Naive thymus-derived CD4-positive, alpha-beta T cell (primary cell): ENCODE measurements at regions not wholly inside any gene's neighbourhood (a gene's known extent, or its start where the extent isn't known, plus 50 kb on each side); places are given as distances from the start of the nearest gene placed in this dataset.

Source experiments
- ATAC-seq: fragments of 150-1000 bp; cut with Tn5 transposase; 2 replicates; pipeline ENCODE4 v1.10.0; 2021; ENCODE audit warnings: mild to moderate bottlenecking, moderate library complexity
- CTCF ChIA-PET: fragments of 350-600 bp; sonication (Branson Sonifier 250); formaldehyde crosslinking; loops from one replicate; lab custom pipeline; 2021; ENCODE audit warnings: antibody characterized with exemption; lab: Charles Lee
- POLR2A ChIA-PET: fragments of 350-600 bp; sonication (Branson Sonifier 250); formaldehyde crosslinking; loops from one replicate; lab custom pipeline; 2021; ENCODE audit warnings: antibody characterized with exemption, inconsistent platforms; lab: Charles Lee
- DNase-seq, 9 donors: peaks; one replicate each; pipeline versions ENCODE4 v3.0.0 to v3.0.0-alpha.2; 2020 to 2022; ENCODE audit warnings: mixed read lengths in 1 of 9
- H3K27ac ChIP-seq: one replicate; pipeline ENCODE4 v1.7.0; 2013; ENCODE audit warnings: mild to moderate bottlenecking, low read depth, low read length, moderate library complexity
- H3K27me3 ChIP-seq, 2 donors: one replicate each; pipeline ENCODE4 v1.7.0; 2013; ENCODE audit warnings: low read length in 2 of 2, mild to moderate bottlenecking in 2 of 2, moderate library complexity in 2 of 2; ENCODE audit not compliant: control insufficient read depth in 2 of 2, insufficient read depth in 2 of 2
- H3K36me3 ChIP-seq, 3 experiments: 1 replicate in 2 of 3; 2 replicates in 1 of 3; pipeline ENCODE4 v1.7.0; 2013; ENCODE audit warnings: low read length in 3 of 3, mild to moderate bottlenecking in 3 of 3, moderate library complexity in 1 of 3; ENCODE audit not compliant: insufficient read depth in 3 of 3, control insufficient read depth in 2 of 3
- H3K4me1 ChIP-seq, 2 donors: one replicate each; pipeline ENCODE4 v1.7.0; 2013; ENCODE audit warnings: low read length in 2 of 2, mild to moderate bottlenecking in 2 of 2, moderate library complexity in 1 of 2; ENCODE audit not compliant: control insufficient read depth in 2 of 2, insufficient read depth in 2 of 2
- H3K4me3 ChIP-seq: 2 replicates; pipeline ENCODE4 v1.7.0; 2013; ENCODE audit warnings: mild to moderate bottlenecking, low read length
- H3K9me3 ChIP-seq, 3 experiments: 1 replicate in 2 of 3; 2 replicates in 1 of 3; pipeline ENCODE4 v1.7.0; 2013; ENCODE audit warnings: low read length in 3 of 3; ENCODE audit not compliant: control insufficient read depth in 2 of 3
- H3K27ac Mint-ChIP-seq, 9 donors: one replicate each; pipeline ENCODE4 v1.8.0; 2020 to 2022; ENCODE audit warnings: mixed read lengths in 9 of 9, mild to moderate bottlenecking in 8 of 9, moderate library complexity in 5 of 9, inconsistent platforms in 2 of 9
- H3K27me3 Mint-ChIP-seq, 5 donors: one replicate each; pipeline ENCODE4 v1.8.0; 2021 to 2022; ENCODE audit warnings: mixed read lengths in 5 of 5, mild to moderate bottlenecking in 1 of 5
- H3K36me3 Mint-ChIP-seq, 5 donors: one replicate each; pipeline ENCODE4 v1.8.0; 2020 to 2022; ENCODE audit warnings: mixed read lengths in 5 of 5, mild to moderate bottlenecking in 3 of 5, inconsistent platforms in 1 of 5
- H3K4me1 Mint-ChIP-seq, 7 donors: one replicate each; pipeline ENCODE4 v1.8.0; 2020 to 2022; ENCODE audit warnings: mixed read lengths in 7 of 7, mild to moderate bottlenecking in 3 of 7, inconsistent platforms in 1 of 7
- H3K4me3 Mint-ChIP-seq, 10 donors: one replicate each; pipeline ENCODE4 v1.8.0; 2020 to 2022; ENCODE audit warnings: mild to moderate bottlenecking in 10 of 10, mixed read lengths in 10 of 10, moderate library complexity in 6 of 10, inconsistent platforms in 2 of 10
- H3K9me3 Mint-ChIP-seq, 11 donors: one replicate each; pipeline ENCODE4 v1.8.0; 2020 to 2022; ENCODE audit warnings: mixed read lengths in 11 of 11, mild to moderate bottlenecking in 4 of 11, inconsistent platforms in 1 of 11, moderate library complexity in 1 of 11
- intact Hi-C, 2 donors: fragments of 100-400 bp; cut with micrococcal nuclease; formaldehyde crosslinking; loops; one replicate each; pipeline ENCODE4 v1.15.1; 2023

GRCh38 chr15:92533298-92533697 lies 122.3 kb downstream of the FAM174B start:
- Histone ChIP-seq H3K36me3 (no peaks in the 10 kb centered on the region), H3K27ac (no peak overlapping the region), H3K4me3 (no peak overlapping the region), H3K27me3 (no peaks in the 10 kb centered on the region), H3K9me3 (peaks cover 0 to 5% (median 0%) of the 10 kb centered on the region in 3 experiments), H3K4me1 (no peaks in the 10 kb centered on the region)
- CTCF ChIA-PET: no interaction called here
- POLR2A ChIA-PET: no interaction called here
- no peak for ATAC-seq
- intact Hi-C loops: no loop called here
- Mint-ChIP-seq H3K4me3 (no peak overlapping the region), H3K27me3 (peaks cover 0 to 56% (median 27%) of the 10 kb centered on the region in 5 donors), H3K27ac (no peak overlapping the region), H3K4me1 (no peaks in the 10 kb centered on the region), H3K36me3 (peaks cover 0 to 7% (median 3%) of the 10 kb centered on the region in 5 donors), H3K9me3 (peaks cover 5 to 13% (median 8%) of the 10 kb centered on the region in 11 donors)
- no peak for DNase-seq

GRCh38 chr15:92531406-92531805 lies 124.2 kb downstream of the FAM174B start:
- DNase-seq (no peak), ATAC-seq (no peak)
- H3K9me3 Mint-ChIP-seq: peaks cover 5 to 13% (median 9%) of the 10 kb centered on the region in 11 donors
- H3K27ac Mint-ChIP-seq: no peak overlapping the region
- CTCF ChIA-PET: no interaction called here
- H3K36me3 Mint-ChIP-seq: peaks cover 0 to 7% (median 3%) of the 10 kb centered on the region in 5 donors
- Histone ChIP-seq H3K4me3 (no peak overlapping the region), H3K27ac (no peak overlapping the region), H3K9me3 (peaks cover 0 to 5% (median 0%) of the 10 kb centered on the region in 3 experiments), H3K36me3 (no peaks in the 10 kb centered on the region), H3K27me3 (no peaks in the 10 kb centered on the region), H3K4me1 (no peaks in the 10 kb centered on the region)
- intact Hi-C loops: no loop called here
- POLR2A ChIA-PET: no interaction called here
- peaks cover 0 to 57% (median 22%) of the 10 kb centered on the region in 5 donors for H3K27me3 Mint-ChIP-seq
- H3K4me3 Mint-ChIP-seq: no peak overlapping the region
- H3K4me1 Mint-ChIP-seq: no peaks in the 10 kb centered on the region

GRCh38 chr15:92528736-92529135 lies 126.8 kb downstream of the FAM174B start:
- Mint-ChIP-seq H3K36me3 (peaks cover 0 to 4% (median 0%) of the 10 kb centered on the region in 5 donors), H3K27ac (no peak overlapping the region), H3K4me3 (no peak overlapping the region), H3K4me1 (no peaks in the 10 kb centered on the region), H3K9me3 (peaks cover 0 to 3% (median 0%) of the 10 kb centered on the region in 11 donors), H3K27me3 (peaks cover 4 to 40% (median 16%) of the 10 kb centered on the region in 5 donors)
- intact Hi-C loops: no loop called here
- H3K36me3 ChIP-seq: no peaks in the 10 kb centered on the region
- no peaks in the 10 kb centered on the region for H3K27me3 ChIP-seq
- ChIA-PET CTCF (interaction anchor here (0.6 kb wide), 1 partner anchor 184 kb away, joined by 3 read pairs; no protein-coding TSS in a partner anchor), POLR2A (interaction anchor here (0.6 kb wide), 1 partner anchor 12 kb away, joined by 3 read pairs; no protein-coding TSS in a partner anchor)
- H3K4me1 ChIP-seq: no peaks in the 10 kb centered on the region
- H3K9me3 ChIP-seq: no peaks in the 10 kb centered on the region
- DNase-seq (no peak), ATAC-seq (no peak)
- no peak overlapping the region for H3K4me3 ChIP-seq
- H3K27ac ChIP-seq: no peak overlapping the region

GRCh38 chr15:92527197-92527596 lies 128.4 kb downstream of the FAM174B start:
- Histone ChIP-seq H3K9me3 (no peaks in the 10 kb centered on the region), H3K4me3 (no peak overlapping the region), H3K4me1 (no peaks in the 10 kb centered on the region), H3K27ac (no peak overlapping the region), H3K27me3 (no peaks in the 10 kb centered on the region), H3K36me3 (no peaks in the 10 kb centered on the region)
- Mint-ChIP-seq H3K4me1 (no peaks in the 10 kb centered on the region), H3K9me3 (peaks cover 0 to 3% (median 0%) of the 10 kb centered on the region in 11 donors), H3K4me3 (no peak overlapping the region), H3K27ac (no peak overlapping the region), H3K27me3 (peaks cover 4 to 39% (median 16%) of the 10 kb centered on the region in 5 donors), H3K36me3 (peaks cover 0 to 4% (median 0%) of the 10 kb centered on the region in 5 donors)
- no peak for DNase-seq
- intact Hi-C loops: no loop called here
- CTCF ChIA-PET: no interaction called here
- ATAC-seq: no peak
- POLR2A ChIA-PET: no interaction called here

GRCh38 chr15:92525758-92526245 lies 129.8 kb downstream of the FAM174B start:
- H3K27me3 Mint-ChIP-seq: peaks cover 4 to 26% (median 16%) of the 10 kb centered on the region in 5 donors
- H3K36me3 Mint-ChIP-seq: peaks cover 0 to 4% (median 0%) of the 10 kb centered on the region in 5 donors
- H3K36me3 ChIP-seq: no peaks in the 10 kb centered on the region
- H3K9me3 Mint-ChIP-seq: peaks cover 0 to 3% (median 0%) of the 10 kb centered on the region in 11 donors
- no peak for DNase-seq
- ChIA-PET POLR2A (no interaction called here), CTCF (interaction anchor here (0.7 kb wide), 1 partner anchor 1785 kb away, joined by 5 read pairs; no protein-coding TSS in a partner anchor)
- no peak overlapping the region for H3K4me3 ChIP-seq
- H3K4me1 Mint-ChIP-seq: peaks cover 0 to 6% (median 4%) of the 10 kb centered on the region in 7 donors
- intact Hi-C loops: no loop called here
- no peak overlapping the region for H3K27ac ChIP-seq
- no peak overlapping the region for H3K4me3 Mint-ChIP-seq
- H3K27me3 ChIP-seq: no peaks in the 10 kb centered on the region
- H3K4me1 ChIP-seq: no peaks in the 10 kb centered on the region
- H3K9me3 ChIP-seq: no peaks in the 10 kb centered on the region
- no peak for ATAC-seq
- H3K27ac Mint-ChIP-seq: no peak overlapping the region

- H3K9me3 Mint-ChIP-seq: peaks cover 0 to 3% (median 0%) of the 10 kb centered on the region in 11 donors
- H3K4me3 Mint-ChIP-seq: no peak overlapping the region
- intact Hi-C loops: no loop called here
Measured at GRCh38 chr15:92524874-92525565, 130.6 kb downstream of the FAM174B start.

More at GRCh38 chr15:92524874-92525565, 130.6 kb downstream of the FAM174B start:
- POLR2A ChIA-PET: interaction anchor here (1.1 kb wide), 1 partner anchor 190 kb away, joined by 3 read pairs; no protein-coding TSS in a partner anchor
- no peak for DNase-seq
- ATAC-seq: no peak
- no peak overlapping the region for H3K4me3 ChIP-seq
- Mint-ChIP-seq H3K27me3 (peaks cover 4 to 24% (median 16%) of the 10 kb centered on the region in 5 donors), H3K27ac (peak overlapping the region in 1 of 9 donors; percentile 76), H3K36me3 (peaks cover 0 to 4% (median 0%) of the 10 kb centered on the region in 5 donors), H3K4me1 (peaks cover 0 to 6% (median 4%) of the 10 kb centered on the region in 7 donors)
- no peak overlapping the region for H3K27ac ChIP-seq
- CTCF ChIA-PET: no interaction called here
- H3K9me3 ChIP-seq: no peaks in the 10 kb centered on the region
- no peaks in the 10 kb centered on the region for H3K4me1 ChIP-seq
- no peaks in the 10 kb centered on the region for H3K36me3 ChIP-seq
- H3K27me3 ChIP-seq: no peaks in the 10 kb centered on the region
